ENCODE measurements at regions not wholly inside any gene's neighbourhood (a gene's known extent, or its start where the extent isn't known, plus 50 kb on each side); places are given as distances from the start of the nearest gene placed in this dataset.

GRCh38 chr2:120785228-120785966, 49.7 kb downstream of the GLI2 start:
- DNase-seq = no peak

- DNase-seq = no peak
Measured at GRCh38 chr2:120786038-120786960, 50.6 kb downstream of the GLI2 start.

- no peak for DNase-seq
Measured at GRCh38 chr2:120787111-120787821, 51.6 kb downstream of the GLI2 start.

GRCh38 chr2:120787822-120788700, 52.4 kb downstream of the GLI2 start:
- no peak for DNase-seq

- no peak for DNase-seq
Measured at GRCh38 chr2:120791243-120791961, 55.7 kb downstream of the GLI2 start.

GRCh38 chr2:120791962-120792297, 56.3 kb downstream of the GLI2 start:
- DNase-seq = no peak

GRCh38 chr2:120793682-120794403, 58.2 kb downstream of the GLI2 start:
- DNase-seq = no peak

- no peak for DNase-seq
Measured at GRCh38 chr2:120794716-120795115, 59.0 kb downstream of the GLI2 start.

GRCh38 chr2:120796094-120796493, 60.4 kb downstream of the GLI2 start:
- DNase-seq = no peak

GRCh38 chr2:120797421-120798221, 62.0 kb downstream of the GLI2 start:
- no peak for DNase-seq

GRCh38 chr2:120798567-120799247, 63.0 kb downstream of the GLI2 start:
- DNase-seq = no peak

- no peak for DNase-seq
Measured at GRCh38 chr2:120802158-120802557, 66.5 kb downstream of the GLI2 start.

GRCh38 chr2:120802867-120803484, 67.3 kb downstream of the GLI2 start:
- no peak for DNase-seq

- DNase-seq = no peak
Measured at GRCh38 chr2:120803764-120804335, 68.2 kb downstream of the GLI2 start.

GRCh38 chr2:120804459-120804858, 68.8 kb downstream of the GLI2 start:
- no peak for DNase-seq

GRCh38 chr2:120805011-120805410, 69.3 kb downstream of the GLI2 start:
- no peak for DNase-seq

- no peak for DNase-seq
Measured at GRCh38 chr2:120805602-120806001, 69.9 kb downstream of the GLI2 start.

GRCh38 chr2:120807751-120808150, 72.1 kb downstream of the GLI2 start:
- DNase-seq = no peak

GRCh38 chr2:120809151-120809550, 73.5 kb downstream of the GLI2 start:
- DNase-seq = no peak

Data from NCI-H1092 treated with DMSO at 0.1 percent for 48 hours (cell line).